Activated CD4-positive, alpha-beta T cell treated with anti-CD3 and anti-CD28 coated beads, Interleukin-2, amount 50 U/mL, for 48 hours (primary cell): ENCODE measurements at regions not wholly inside any gene's neighbourhood (a gene's known extent, or its start where the extent isn't known, plus 50 kb on each side); places are given as distances from the start of the nearest gene placed in this dataset.
"Not testable (repeated sequence)": the region's sequence is repeated elsewhere in the genome, so short reads cannot be mapped to it uniquely, and the experiment has no call there.

Source experiments
- DNase-seq, 2 experiments: peaks; one replicate each; pipeline ENCODE4 v3.0.0-alpha.2; 2020

DNA sequence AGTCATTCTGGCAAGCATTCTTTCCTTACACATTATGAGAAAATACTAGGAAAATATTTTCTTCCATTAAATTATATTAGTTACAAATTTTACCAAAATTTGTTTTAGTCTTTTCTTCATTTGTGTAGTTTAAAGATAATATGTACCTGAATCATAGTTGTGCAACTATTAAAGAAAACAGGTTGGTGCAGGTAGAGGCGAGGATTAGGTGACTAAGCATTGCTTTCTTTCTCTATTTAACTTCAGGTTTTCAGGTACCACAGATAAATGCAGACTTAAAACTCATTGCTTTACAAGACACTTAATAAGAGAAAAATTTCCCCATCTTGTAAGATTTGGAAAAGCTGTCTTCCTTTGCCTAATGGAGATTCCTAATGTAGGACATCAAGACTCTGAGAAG is 1175.5 kb upstream of the ADGRB3 start:
- DNase-seq, result no peak

GRCh38 chr6:67458265-67458664 is 1176.8 kb upstream of the ADGRB3 start:
- no peak for DNase-seq

DNA sequence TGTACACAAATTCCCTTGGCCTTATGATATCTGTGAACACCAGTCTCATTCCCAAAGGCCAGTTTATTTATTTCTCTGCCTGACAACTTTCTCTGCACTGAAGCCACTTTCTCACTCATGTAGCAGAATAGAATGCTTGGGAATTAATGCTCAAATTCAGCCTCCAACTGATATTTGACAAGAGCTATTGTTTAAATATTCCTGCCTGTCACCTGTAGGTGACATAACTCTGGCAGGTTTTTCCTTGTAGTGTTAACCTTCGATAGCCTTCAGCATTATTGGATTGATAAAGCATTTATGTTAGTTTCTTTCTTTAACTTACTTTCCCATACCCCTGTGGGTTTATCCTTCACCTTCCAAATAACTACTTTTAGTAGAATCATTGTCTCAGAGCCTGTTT is 1183.2 kb upstream of the ADGRB3 start:
- DNase-seq, result no peak

GRCh38 chr6:67450641-67451040 is 1184.4 kb upstream of the ADGRB3 start:
- DNase-seq, result no peak

DNA sequence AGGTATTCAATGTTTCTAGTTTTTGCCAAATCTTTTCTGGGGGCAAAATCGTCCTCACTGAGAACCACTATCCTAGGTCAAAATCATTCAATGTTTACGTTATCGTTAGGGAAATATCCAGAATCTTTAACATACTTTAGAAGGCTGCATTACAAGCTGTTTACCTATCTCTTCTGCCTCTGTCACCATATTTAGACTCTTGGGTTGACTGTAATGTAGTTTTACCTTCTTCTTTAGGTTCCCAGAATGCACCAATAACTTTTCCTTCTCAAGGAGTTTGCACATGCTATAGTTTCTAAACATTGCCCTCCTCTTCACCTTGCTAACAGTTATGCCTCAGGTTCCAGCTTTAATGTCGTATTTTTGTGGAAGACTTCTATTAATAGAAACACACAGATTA is 1185.5 kb upstream of the ADGRB3 start:
- DNase-seq, result no peak

GRCh38 chr6:67433124-67433523 is 1202.0 kb upstream of the ADGRB3 start:
- no peak for DNase-seq

- DNase-seq, result no peak
These were observed 1204.0 kb upstream of the ADGRB3 start for GRCh38 chr6:67431076-67431475.

DNA sequence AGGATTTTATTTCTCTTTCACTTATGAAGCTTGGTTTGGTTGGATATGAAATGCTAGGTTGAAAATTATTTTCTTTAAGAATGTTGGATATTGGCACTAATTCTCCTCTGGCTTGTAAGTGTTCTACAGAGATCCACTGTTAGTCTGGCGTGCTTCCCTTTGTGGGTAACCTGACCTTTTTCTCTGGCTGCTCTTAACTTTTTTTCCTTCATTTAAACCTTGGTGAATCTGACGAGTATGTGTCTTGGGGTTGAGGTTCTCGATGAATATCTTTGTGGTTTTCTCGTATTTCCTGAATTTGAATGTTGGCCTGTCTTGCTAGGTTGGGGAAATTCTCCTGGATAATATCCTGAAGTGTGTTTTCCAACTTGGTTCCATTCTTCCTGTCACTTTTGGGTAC is 1208.4 kb upstream of the ADGRB3 start:
- DNase-seq, result not testable (repeated sequence)

GRCh38 chr6:67412035-67412434 is 1223.0 kb upstream of the ADGRB3 start:
- no peak for DNase-seq

DNA sequence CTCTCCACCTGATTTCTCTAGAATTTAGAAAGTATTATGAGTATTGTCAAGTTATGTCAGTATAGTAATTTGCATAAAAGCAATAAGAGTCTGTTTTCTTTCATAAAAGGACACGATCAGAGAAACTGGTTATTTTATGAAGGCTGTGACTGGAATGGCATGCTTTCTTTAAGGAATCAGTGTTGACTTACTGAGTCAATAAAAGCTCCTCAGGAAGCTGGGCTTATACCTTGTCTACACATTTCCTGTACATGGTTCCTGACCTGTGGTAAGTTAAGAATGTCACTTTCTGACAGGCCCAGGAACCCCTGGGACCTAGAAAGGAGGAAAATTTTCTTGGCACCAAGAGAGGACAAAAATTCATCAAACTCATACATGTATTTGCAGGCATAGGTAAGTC is 1224.0 kb upstream of the ADGRB3 start:
- no peak for DNase-seq

DNA sequence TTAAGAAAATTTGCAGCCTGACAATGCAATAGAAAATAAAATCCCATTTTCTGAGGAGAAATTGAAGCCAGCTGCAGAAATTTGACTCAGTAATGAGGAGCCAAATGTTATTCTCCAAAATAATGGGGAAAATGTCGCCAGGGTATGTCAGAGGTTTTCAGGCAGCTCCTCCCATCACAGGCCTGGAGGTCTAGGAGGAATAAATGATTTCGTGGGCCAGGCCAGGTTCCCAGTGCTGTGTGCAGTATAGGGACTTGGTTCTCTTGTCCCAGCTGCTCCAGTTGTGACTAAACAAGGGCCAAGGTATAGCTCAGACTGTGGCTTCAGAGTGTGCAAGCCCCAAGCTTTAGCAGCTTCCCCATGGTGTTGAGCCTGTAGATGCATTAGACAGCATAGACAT is 1240.8 kb upstream of the ADGRB3 start:
- DNase-seq, result no peak

DNA sequence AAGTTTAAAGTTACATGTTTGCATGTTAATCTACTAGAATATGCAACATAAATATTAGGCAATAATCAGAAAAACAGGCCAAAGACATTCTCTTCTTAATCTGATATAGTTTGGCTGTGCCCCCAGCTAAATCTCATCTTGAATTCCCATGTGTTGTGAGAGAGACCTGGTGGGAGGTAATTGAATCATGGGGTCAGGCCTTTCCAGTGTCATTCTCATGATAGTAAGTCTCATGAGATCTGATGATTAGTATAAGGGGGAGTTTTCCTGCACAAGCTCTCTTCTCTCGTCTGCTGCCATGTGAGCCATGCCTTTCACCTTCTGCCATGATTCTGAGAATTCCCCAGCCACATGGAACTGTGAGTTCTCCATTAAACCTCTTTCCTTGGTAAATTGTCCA is 1241.7 kb upstream of the ADGRB3 start:
- DNase-seq, result no peak

GRCh38 chr6:67391955-67392354 is 1243.1 kb upstream of the ADGRB3 start:
- no peak for DNase-seq

GRCh38 chr6:67369679-67370078 is 1265.4 kb upstream of the ADGRB3 start:
- no peak for DNase-seq

DNA sequence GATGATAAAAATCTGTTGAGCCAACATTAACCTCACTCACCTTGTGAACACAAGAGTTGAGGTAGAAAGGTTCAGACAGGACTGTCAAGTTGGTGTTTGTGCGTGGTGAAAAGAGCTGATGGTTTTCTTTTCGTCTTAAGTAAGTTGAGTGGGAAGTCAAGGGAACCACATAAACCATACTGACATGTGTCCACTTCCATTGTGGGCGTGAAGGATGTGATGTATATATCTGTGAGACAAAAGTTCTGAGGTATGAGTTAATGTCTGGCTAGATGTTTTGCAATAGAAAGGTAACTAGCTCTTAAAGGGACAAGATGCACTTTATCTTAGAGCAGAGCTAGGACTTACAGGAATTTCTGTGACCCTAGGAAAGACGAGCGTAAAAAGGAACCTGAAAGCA is 1272.1 kb upstream of the ADGRB3 start:
- DNase-seq, result no peak

DNA sequence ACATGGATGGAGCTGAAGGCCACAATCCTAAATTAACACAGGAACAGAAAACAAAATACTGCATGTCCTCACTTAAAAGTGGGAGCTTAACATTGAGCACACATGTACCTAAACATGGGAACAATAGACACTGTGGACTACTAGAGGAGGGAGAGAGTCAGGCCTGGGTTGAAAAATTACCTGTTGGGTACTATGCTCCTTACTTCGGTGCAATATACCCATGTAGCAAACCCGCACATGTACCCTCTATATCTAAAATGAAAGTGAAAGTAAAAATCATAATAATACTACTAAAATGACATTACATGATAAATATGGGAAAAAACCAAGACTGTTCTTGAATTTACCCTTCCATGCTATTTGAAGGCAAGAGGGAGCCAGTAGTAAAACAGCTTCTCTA is 1273.8 kb upstream of the ADGRB3 start:
- no peak for DNase-seq

GRCh38 chr6:67358241-67358640 is 1276.8 kb upstream of the ADGRB3 start:
- DNase-seq, result no peak

- DNase-seq, result no peak
These were observed 1281.2 kb upstream of the ADGRB3 start for GRCh38 chr6:67353861-67354260.

DNA sequence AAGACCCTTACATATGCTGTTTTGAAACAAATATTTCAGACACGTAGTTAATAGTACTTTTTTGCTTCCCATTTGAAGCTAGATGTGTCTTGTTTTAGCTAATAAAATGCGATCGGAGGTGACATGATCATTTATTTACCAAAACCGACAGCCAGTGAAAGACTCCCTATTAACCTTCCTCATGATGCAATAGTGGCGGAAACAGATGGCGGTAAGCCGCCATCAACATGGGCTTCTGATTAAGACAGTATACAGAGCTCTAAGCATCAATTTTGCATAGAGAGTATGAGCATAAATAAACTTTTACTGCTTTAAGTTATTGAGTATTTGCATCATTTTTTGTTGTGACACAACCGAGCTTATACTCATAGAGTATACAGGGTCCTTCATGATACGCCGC is 1282.4 kb upstream of the ADGRB3 start:
- no peak for DNase-seq

DNA sequence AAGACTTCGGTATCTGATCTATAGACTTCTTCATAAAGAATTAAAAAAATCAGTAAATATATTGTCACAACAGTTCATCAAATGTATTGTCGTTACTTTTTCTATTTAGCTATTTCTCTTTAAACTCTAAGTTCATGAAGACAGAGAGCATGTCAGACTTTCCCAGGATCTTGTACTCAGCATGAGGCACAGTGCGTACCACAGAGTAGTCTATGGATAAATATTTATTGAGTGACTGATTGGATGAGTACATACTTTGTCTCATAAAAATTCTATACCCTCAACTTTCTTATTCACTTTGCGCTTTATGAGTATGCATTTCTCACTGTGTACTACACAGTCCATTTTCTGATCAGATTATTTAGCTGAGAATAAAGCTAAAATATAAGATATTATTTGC is 1284.4 kb upstream of the ADGRB3 start:
- DNase-seq, result no peak

GRCh38 chr6:67345946-67346345 is 1289.1 kb upstream of the ADGRB3 start:
- DNase-seq, result no peak

- DNase-seq, result no peak
These were observed 1299.1 kb upstream of the ADGRB3 start for GRCh38 chr6:67336014-67336413.

GRCh38 chr6:67331304-67331703 is 1303.8 kb upstream of the ADGRB3 start:
- no peak for DNase-seq

GRCh38 chr6:67328269-67328668 is 1306.8 kb upstream of the ADGRB3 start:
- DNase-seq, result no peak

DNA sequence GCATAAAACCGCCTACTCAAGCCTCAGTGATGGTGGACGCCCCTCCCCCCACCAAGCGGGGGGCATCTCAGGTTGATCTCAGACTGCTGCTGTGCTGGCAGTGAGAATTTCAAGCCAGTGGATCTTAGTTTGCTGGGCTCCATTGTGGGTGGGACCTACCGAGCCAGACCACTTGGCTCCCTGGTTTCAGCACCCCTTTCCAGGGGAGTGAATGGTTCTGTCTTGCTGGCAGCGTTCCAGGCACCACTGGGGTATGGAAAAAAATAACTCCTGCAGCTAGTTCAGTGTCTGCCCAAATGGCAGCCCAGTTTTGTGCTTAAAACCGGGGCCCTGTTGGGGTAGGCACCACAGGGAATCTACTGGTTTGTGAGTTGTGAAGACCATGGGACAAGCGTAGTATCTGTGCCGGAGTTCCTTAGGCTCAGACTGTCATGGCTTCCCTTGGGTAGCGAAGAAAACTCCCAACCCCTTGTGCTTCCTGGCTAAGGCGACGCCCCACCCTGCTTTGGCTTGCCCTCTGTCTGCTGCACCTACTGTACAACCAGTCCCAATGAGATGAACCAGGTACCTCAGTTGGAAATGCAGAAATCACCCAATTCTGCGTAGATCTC is 1334.5 kb upstream of the ADGRB3 start:
- no peak for DNase-seq

- DNase-seq, result no peak
These were observed 1342.9 kb upstream of the ADGRB3 start for GRCh38 chr6:67292169-67292568.
